B cell (primary cell): ENCODE measurements at regions not wholly inside any gene's neighbourhood (a gene's known extent, or its start where the extent isn't known, plus 50 kb on each side); places are given as distances from the start of the nearest gene placed in this dataset.

Experiments used
- ATAC-seq: fragments of 200-7000 bp; cut with Tn5 transposase; one replicate; pipeline ENCODE4 v1.10.0; 2021; ENCODE audit warnings: low read depth, mild to moderate bottlenecking, moderate number of reproducible peaks, moderate library complexity
- CTCF ChIA-PET: fragments of 350-600 bp; sonication (Branson Sonifier 250); formaldehyde crosslinking; loops from one replicate; lab custom pipeline; 2021; ENCODE audit warnings: antibody characterized with exemption, inconsistent platforms; lab: Charles Lee
- POLR2A ChIA-PET: fragments of 350-600 bp; sonication (Branson Sonifier 250); formaldehyde crosslinking; loops from one replicate; lab custom pipeline; 2021; ENCODE audit warnings: antibody characterized with exemption; lab: Charles Lee
- DNase-seq: peaks from one replicate; pipeline ENCODE4 v3.0.0; 2013
- H2AFZ ChIP-seq: 2 replicates; pipeline ENCODE4 v1.6.1; 2012; ENCODE audit warnings: mild to moderate bottlenecking, low read depth, low read length; ENCODE audit not compliant: insufficient read depth, poor library complexity, severe bottlenecking
- H3K27ac ChIP-seq, 2 donors: 1 replicate in 1 of 2; 2 replicates in 1 of 2; pipeline ENCODE4 v1.5.1; 2012 to 2013; ENCODE audit warnings: low read length in 2 of 2, mild to moderate bottlenecking in 2 of 2, moderate library complexity in 1 of 2
- H3K27me3 ChIP-seq, 4 experiments: fragments of 200-600 bp in 1 of 4; sonication (generic) in 1 of 4; replicated peaks in 1 of 4; 1 replicate in 2 of 4; 2 replicates in 2 of 4; pipeline versions ENCODE4 v1.6.1 to v1.7.0; 2013 to 2016; ENCODE audit warnings: low read length in 3 of 4, mild to moderate bottlenecking in 2 of 4, mixed read lengths in 1 of 4, moderate library complexity in 1 of 4; ENCODE audit not compliant: insufficient read depth in 4 of 4, control insufficient read depth in 3 of 4; ENCODE audit errors: control extremely low read depth in 1 of 4
- H3K36me3 ChIP-seq, 2 experiments: replicated peaks in 1 of 2; 1 replicate in 1 of 2; 2 replicates in 1 of 2; pipeline versions ENCODE4 v1.6.1 to v1.7.1; 2013; ENCODE audit warnings: low read length in 1 of 2; ENCODE audit not compliant: insufficient read depth in 2 of 2, control insufficient read depth in 1 of 2; ENCODE audit errors: control extremely low read depth in 1 of 2, extremely low read depth in 1 of 2
- H3K4me1 ChIP-seq, 2 donors: fragments of 200-600 bp in 1 of 2; sonication (generic) in 1 of 2; 1 replicate in 1 of 2; 2 replicates in 1 of 2; pipeline versions ENCODE4 v1.5.1 to v1.6.1; 2013 to 2017; ENCODE audit warnings: low read length in 2 of 2; ENCODE audit not compliant: control insufficient read depth in 2 of 2, insufficient read depth in 2 of 2
- H3K4me2 ChIP-seq: replicated peaks from 2 replicates; pipeline ENCODE3; 2012; ENCODE audit warnings: mild to moderate bottlenecking, low read depth, low read length; ENCODE audit not compliant: poor library complexity, severe bottlenecking
- H3K4me3 ChIP-seq, 5 experiments: fragments of 200-600 bp in 1 of 5; sonication (generic) in 1 of 5; 1 replicate in 3 of 5; 2 replicates in 2 of 5; pipeline versions ENCODE4 v1.5.1 to v1.7.0; 2011 to 2016; ENCODE audit warnings: low read length in 4 of 5, mild to moderate bottlenecking in 4 of 5, low read depth in 2 of 5, control low read depth in 1 of 5, moderate library complexity in 1 of 5; ENCODE audit not compliant: insufficient read depth in 1 of 5; ENCODE audit errors: control extremely low read depth in 1 of 5, extremely low read depth in 1 of 5
- H3K79me2 ChIP-seq: fragments of 200-600 bp; sonication (generic); one replicate; pipeline ENCODE4 v1.6.0; 2016; ENCODE audit warnings: low read length; ENCODE audit not compliant: control insufficient read depth, insufficient read depth
- H3K9ac ChIP-seq: fragments of 200-600 bp; sonication (generic); 2 replicates; pipeline ENCODE4 v1.6.1; 2017; ENCODE audit warnings: mild to moderate bottlenecking, low read length, moderate library complexity
- H3K9me3 ChIP-seq, 3 donors: one replicate each; pipeline versions ENCODE4 v1.6.1 to v1.7.1; 2013; ENCODE audit warnings: low read length in 2 of 3; ENCODE audit not compliant: control insufficient read depth in 2 of 3, insufficient read depth in 1 of 3; ENCODE audit errors: control extremely low read depth in 1 of 3
- H4K20me1 ChIP-seq: 2 replicates; pipeline ENCODE4 v1.6.0; 2012; ENCODE audit warnings: mild to moderate bottlenecking, low read length; ENCODE audit not compliant: insufficient read depth, control insufficient read depth, poor library complexity, severe bottlenecking
- H3K27ac Mint-ChIP-seq: one replicate; pipeline ENCODE4 v1.8.0; 2021; ENCODE audit warnings: mixed read lengths
- H3K27me3 Mint-ChIP-seq: one replicate; pipeline ENCODE4 v1.8.0; 2021; ENCODE audit warnings: mixed read lengths
- H3K4me1 Mint-ChIP-seq: one replicate; pipeline ENCODE4 v1.8.0; 2021; ENCODE audit warnings: mixed read lengths
- H3K4me3 Mint-ChIP-seq: one replicate; pipeline ENCODE4 v1.8.0; 2021; ENCODE audit warnings: mixed read lengths
- H3K9me3 Mint-ChIP-seq: one replicate; pipeline ENCODE4 v1.8.0; 2022; ENCODE audit warnings: mixed read lengths; ENCODE audit not compliant: insufficient read depth
- EZH2 ChIP-seq: IDR thresholded peaks from 2 replicates; pipeline ENCODE4 v1.6.1; 2012; ENCODE audit warnings: borderline replicate concordance, low read depth, mild to moderate bottlenecking, moderate library complexity, low read length; ENCODE audit not compliant: insufficient read depth, poor library complexity, severe bottlenecking
- WGBS: methylation state at CpG from one replicate; pipeline ENCODE4 v1.1.5; 2013; ENCODE audit warnings: missing lambda C conversion rate; ENCODE audit not compliant: insufficient coverage; 5-methylcytosine and 5-hydroxymethylcytosine counted together
- intact Hi-C: fragments of 100-400 bp; cut with micrococcal nuclease; formaldehyde crosslinking; loops from one replicate; pipeline ENCODE4 v1.10.0; 2022
- TF ChIP-seq, protein P1 (sequence below): fragments of 200-600 bp; IDR thresholded peaks from one replicate; pipeline ENCODE4 v1.8.0; 2022; ENCODE audit warnings: antibody characterized with exemption, mild to moderate bottlenecking

DNA sequence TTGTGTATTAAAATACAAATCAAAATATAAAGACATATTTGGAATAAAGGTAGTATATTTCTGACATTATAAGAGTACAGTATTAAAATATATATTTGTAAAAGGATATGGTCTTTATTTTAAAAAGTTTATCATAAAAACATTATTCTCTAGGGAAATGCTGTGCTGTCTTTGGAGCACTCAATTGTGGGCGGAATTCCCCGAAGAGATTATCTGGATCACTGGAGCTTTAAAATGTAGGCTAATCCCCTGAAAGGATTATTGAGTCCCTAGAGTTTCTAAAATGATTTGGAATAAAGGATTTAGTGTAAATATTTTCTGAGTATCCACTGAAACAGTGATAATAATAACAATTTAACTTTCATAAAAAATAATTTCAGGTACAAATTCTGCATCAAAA, 1239.4 kb downstream of the TECRL start:
- ATAC-seq (no peak), DNase-seq (no peak)
- H3K27ac Mint-ChIP-seq, result no peak overlapping the region
- H3K9me3 Mint-ChIP-seq, result peaks cover 3% of the 10 kb centered on the region
- Histone ChIP-seq H3K4me1 (no peaks in the 10 kb centered on the region), H3K9ac (no peak overlapping the region), H3K4me2 (no peak overlapping the region), H3K9me3 (no peaks in the 10 kb centered on the region), H3K36me3 (no peaks in the 10 kb centered on the region), H3K79me2 (no peaks in the 10 kb centered on the region), H3K27me3 (no peaks in the 10 kb centered on the region), H3K4me3 (no peak overlapping the region), H2AFZ (no peak overlapping the region), H3K27ac (no peak overlapping the region), H4K20me1 (no peaks in the 10 kb centered on the region)
- no peaks in the 10 kb centered on the region for H3K27me3 Mint-ChIP-seq
- intact Hi-C loops, result no loop called here
- no peak overlapping the region for H3K4me3 Mint-ChIP-seq
- POLR2A ChIA-PET, result no interaction called here
- WGBS, result no CpG with 5 or more reads among the region's 2 CpGs
- CTCF ChIA-PET, result no interaction called here
- TF ChIP-seq EZH2, result no peak
- TF ChIP-seq, protein P1, sequence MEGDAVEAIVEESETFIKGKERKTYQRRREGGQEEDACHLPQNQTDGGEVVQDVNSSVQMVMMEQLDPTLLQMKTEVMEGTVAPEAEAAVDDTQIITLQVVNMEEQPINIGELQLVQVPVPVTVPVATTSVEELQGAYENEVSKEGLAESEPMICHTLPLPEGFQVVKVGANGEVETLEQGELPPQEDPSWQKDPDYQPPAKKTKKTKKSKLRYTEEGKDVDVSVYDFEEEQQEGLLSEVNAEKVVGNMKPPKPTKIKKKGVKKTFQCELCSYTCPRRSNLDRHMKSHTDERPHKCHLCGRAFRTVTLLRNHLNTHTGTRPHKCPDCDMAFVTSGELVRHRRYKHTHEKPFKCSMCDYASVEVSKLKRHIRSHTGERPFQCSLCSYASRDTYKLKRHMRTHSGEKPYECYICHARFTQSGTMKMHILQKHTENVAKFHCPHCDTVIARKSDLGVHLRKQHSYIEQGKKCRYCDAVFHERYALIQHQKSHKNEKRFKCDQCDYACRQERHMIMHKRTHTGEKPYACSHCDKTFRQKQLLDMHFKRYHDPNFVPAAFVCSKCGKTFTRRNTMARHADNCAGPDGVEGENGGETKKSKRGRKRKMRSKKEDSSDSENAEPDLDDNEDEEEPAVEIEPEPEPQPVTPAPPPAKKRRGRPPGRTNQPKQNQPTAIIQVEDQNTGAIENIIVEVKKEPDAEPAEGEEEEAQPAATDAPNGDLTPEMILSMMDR, result no peak
- H3K4me1 Mint-ChIP-seq, result no peaks in the 10 kb centered on the region

DNA sequence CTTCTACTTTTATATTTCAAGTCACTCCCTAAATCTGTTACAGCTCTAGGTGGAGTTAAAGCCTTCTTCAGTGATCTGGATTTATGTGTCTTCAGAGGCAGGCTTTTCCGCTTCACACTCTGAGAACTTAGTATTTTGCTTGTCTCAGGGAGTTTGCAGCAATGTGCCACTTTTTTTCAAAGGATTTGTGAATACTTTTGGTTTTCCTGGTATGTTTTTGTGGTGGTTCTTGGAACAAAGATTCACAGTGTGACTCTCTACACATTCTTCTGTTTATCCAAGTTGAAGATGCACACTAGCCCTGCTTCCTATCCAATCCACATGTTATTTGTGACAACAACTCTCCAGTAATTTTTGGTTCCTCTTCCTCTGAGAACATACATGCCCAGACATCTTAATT, 1253.7 kb downstream of the TECRL start:
- Histone ChIP-seq H3K4me3 (no peak overlapping the region), H3K4me2 (no peak overlapping the region), H3K27ac (no peak overlapping the region), H3K9me3 (peaks cover 1 to 4% (median 4%) of the 10 kb centered on the region in 3 donors), H3K36me3 (no peaks in the 10 kb centered on the region), H3K4me1 (no peaks in the 10 kb centered on the region), H3K79me2 (no peaks in the 10 kb centered on the region), H3K9ac (no peak overlapping the region), H4K20me1 (no peaks in the 10 kb centered on the region), H2AFZ (no peak overlapping the region), H3K27me3 (no peaks in the 10 kb centered on the region)
- Mint-ChIP-seq H3K4me3 (no peak overlapping the region), H3K27me3 (no peaks in the 10 kb centered on the region), H3K27ac (no peak overlapping the region), H3K9me3 (peaks cover 10% of the 10 kb centered on the region), H3K4me1 (no peaks in the 10 kb centered on the region)
- DNase-seq (no peak), ATAC-seq (no peak)
- ChIA-PET POLR2A (no interaction called here), CTCF (no interaction called here)
- TF ChIP-seq, protein P1, result no peak
- TF ChIP-seq EZH2, result no peak
- no CpG with 5 or more reads among the region's 1 CpG for WGBS
- intact Hi-C loops, result no loop called here
